GM06990 (cell line): ENCODE measurements at regions not wholly inside any gene's neighbourhood (a gene's known extent, or its start where the extent isn't known, plus 50 kb on each side); places are given as distances from the start of the nearest gene placed in this dataset.
"Not testable (repeated sequence)": the region's sequence is repeated elsewhere in the genome, so short reads cannot be mapped to it uniquely, and the experiment has no call there.

Experiments
- DNase-seq: peaks from one replicate; pipeline ENCODE4 v3.0.0-alpha.2; 2011; ENCODE audit not compliant: insufficient read length; ENCODE audit errors: extremely low read depth
- H3K27me3 ChIP-seq: replicated peaks from 2 replicates; pipeline ENCODE4 v1.6.0; 2011; ENCODE audit warnings: low read length; ENCODE audit not compliant: control insufficient read depth, insufficient read depth
- H3K36me3 ChIP-seq: 2 replicates; pipeline ENCODE4 v1.5.1; 2011; ENCODE audit warnings: low read length; ENCODE audit not compliant: control insufficient read depth, insufficient read depth
- H3K4me3 ChIP-seq: replicated peaks from 2 replicates; pipeline ENCODE4 v1.5.1; 2011; ENCODE audit warnings: low read depth, mild to moderate bottlenecking, control low read depth, low read length
- TF ChIP-seq, protein P1 (sequence below): IDR thresholded peaks from 2 replicates; pipeline ENCODE4 v1.5.1; 2011; ENCODE audit warnings: low read length, control low read depth, mild to moderate bottlenecking, inconsistent platforms; ENCODE audit not compliant: insufficient read depth, poor library complexity, severe bottlenecking

DNA sequence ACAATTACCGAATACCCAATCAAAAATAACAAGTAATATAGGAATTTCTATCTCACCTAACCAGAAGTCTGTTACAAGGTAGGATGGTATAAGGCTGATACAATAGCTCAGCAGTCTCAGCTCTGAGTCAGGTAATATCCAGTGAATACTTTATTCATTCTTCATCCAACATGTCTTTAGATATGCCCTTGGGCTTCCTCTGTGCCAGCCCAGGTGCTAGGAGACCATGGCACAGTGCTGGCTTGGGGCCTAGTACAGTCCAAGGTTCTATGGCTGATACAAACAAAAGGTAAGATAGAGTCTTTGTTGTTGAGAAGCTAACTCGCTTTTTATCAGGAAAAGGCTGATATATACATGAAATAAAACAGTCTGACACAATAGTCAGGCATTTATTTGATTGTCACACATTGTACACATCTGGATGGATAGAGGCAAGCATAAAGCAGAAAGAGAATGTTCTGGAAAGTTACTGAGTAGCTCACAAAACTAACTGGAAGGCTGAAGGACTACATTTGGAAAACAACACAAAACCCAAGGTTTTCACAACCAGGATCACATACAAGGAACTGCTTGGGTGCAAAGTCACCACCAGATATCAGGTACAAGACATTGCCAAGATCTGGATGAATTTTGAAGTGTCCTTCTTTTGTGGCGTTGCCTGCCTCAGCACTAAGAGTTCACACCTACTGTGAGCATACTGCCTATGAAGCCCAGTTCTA is 110.4 kb upstream of the SCAF8 start:
- no peak for DNase-seq
- TF ChIP-seq, protein P1, sequence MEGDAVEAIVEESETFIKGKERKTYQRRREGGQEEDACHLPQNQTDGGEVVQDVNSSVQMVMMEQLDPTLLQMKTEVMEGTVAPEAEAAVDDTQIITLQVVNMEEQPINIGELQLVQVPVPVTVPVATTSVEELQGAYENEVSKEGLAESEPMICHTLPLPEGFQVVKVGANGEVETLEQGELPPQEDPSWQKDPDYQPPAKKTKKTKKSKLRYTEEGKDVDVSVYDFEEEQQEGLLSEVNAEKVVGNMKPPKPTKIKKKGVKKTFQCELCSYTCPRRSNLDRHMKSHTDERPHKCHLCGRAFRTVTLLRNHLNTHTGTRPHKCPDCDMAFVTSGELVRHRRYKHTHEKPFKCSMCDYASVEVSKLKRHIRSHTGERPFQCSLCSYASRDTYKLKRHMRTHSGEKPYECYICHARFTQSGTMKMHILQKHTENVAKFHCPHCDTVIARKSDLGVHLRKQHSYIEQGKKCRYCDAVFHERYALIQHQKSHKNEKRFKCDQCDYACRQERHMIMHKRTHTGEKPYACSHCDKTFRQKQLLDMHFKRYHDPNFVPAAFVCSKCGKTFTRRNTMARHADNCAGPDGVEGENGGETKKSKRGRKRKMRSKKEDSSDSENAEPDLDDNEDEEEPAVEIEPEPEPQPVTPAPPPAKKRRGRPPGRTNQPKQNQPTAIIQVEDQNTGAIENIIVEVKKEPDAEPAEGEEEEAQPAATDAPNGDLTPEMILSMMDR: no peak
- H3K4me3 ChIP-seq: no peak overlapping the region
- no peaks in the 10 kb centered on the region for H3K36me3 ChIP-seq
- H3K27me3 ChIP-seq: no peaks in the 10 kb centered on the region

DNA sequence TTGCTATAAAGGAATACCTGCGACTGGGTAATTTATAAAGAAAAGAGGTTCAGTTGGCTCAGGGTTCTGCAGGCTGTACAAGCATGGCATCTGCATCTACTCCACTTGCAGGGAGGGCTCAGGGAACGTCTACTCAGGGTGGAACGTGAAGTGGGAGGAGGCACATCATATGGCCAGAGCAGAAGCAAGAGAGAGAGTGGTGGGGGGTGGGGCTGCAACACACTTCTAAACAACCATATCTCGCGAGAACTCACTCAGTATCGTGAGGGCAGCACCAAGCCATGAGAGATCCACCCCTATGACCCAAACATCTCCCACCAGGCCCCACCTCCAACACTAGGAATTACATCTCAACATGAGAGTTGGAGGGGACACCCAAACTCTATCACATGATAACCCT is 109.8 kb upstream of the SCAF8 start:
- Histone ChIP-seq H3K36me3 (no peaks in the 10 kb centered on the region), H3K27me3 (no peaks in the 10 kb centered on the region), H3K4me3 (no peak overlapping the region)
- no peak for DNase-seq
- TF ChIP-seq, protein P1: no peak

DNA sequence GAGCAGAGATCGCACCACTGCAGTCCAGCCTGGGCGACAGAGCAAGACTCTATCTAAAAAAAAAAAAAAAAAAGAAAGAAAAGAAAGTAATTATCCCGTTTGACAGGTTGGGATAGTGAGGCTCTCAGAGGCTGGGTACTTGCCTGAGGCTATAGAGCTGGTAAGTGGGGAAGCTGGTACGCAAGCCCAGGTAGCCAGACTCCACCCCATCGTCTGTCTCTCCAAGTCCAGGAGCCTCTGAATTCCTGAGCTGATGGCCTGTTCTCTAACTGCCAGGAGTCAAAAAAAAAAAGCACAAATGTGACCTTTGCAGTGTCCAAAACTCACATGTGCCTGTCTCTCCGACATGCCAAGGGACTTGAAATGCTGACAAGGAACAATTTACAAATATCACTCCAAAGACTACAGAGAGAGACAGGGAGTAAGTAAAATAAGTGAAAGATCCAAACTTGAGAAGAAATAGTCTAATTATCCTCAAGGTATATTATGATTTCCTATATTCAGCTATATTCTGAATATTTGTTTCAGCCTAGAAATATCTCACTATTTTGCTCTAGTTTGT is 109.1 kb upstream of the SCAF8 start:
- no peak for DNase-seq
- Histone ChIP-seq H3K4me3 (no peak overlapping the region), H3K36me3 (no peaks in the 10 kb centered on the region), H3K27me3 (no peaks in the 10 kb centered on the region)
- TF ChIP-seq, protein P1: no peak

DNA sequence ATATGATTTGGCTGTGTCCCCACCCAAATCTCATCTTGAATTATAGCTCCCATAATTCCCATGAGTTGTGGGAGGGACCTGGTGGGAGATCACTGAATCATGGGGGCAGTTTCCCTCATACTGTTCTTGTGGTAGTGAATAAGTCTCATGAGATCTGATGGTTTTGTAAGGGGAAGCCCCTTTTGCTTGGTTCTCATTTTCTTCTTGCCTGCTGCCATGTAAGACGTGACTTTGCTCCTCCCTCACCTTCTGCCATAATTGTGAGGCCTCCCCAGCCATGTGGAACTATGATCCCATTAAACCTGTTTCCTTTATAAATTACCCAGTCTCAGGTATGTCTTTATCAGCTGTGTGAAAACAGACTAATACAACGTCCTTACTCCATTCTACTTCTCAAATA is 108.5 kb upstream of the SCAF8 start:
- H3K36me3 ChIP-seq, H3K27me3 ChIP-seq, H3K4me3 ChIP-seq, DNase-seq: not testable (repeated sequence)

DNA sequence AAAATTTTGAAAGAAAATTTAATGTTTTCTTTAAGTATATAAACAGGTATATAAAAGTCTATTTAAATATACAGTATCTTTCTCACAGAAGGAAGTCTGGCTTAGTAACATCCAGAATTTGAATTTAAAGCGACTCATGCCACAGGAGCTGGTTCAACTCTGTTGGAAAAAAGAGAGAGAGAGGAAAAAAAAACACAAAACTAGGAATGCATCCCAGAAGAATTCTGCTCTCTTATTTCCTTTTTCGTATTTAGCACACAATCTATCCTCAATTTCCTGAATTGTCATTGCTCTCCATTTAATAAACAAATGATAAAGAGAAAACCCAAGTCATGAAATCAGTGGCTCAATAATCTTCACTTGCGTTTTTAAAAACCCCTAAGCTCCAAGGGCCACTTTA is 107.5 kb upstream of the SCAF8 start:
- Histone ChIP-seq H3K4me3 (no peak overlapping the region), H3K36me3 (no peaks in the 10 kb centered on the region), H3K27me3 (no peaks in the 10 kb centered on the region)
- TF ChIP-seq, protein P1: no peak
- no peak for DNase-seq

DNA sequence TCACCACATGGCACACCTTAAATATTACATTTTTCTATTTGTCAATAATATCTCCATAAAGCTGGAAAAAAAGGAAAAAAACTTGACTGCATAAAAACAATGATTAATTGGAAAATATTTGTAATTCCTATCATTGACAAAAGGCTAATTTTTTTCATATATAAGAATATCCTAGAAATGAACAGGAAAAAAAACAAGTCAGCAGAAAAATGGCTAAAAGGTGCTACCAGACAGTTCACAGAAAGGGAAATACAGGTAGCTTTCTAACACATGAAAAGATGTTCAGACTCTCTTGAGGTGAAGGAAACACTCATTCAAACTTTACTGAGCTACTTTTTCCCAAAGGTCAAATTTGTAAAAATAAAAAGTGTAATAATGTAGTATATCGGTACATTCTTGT is 104.1 kb upstream of the SCAF8 start:
- Histone ChIP-seq H3K4me3 (no peak overlapping the region), H3K27me3 (no peaks in the 10 kb centered on the region), H3K36me3 (no peaks in the 10 kb centered on the region)
- TF ChIP-seq, protein P1: no peak
- no peak for DNase-seq
